ENCODE measurements at regions not wholly inside any gene's neighbourhood (a gene's known extent, or its start where the extent isn't known, plus 50 kb on each side); places are given as distances from the start of the nearest gene placed in this dataset.

- TF ChIP-seq CTCF (IDR thresholded peaks at IDR 0.05) (no peak), POLR2A (IDR thresholded peaks at IDR 0.05) (no peak)
Observed at GRCh38 chr7:19464241-19464640, 244.6 kb downstream of the POLR1F start.
